ENCODE measurements at regions not wholly inside any gene's neighbourhood (a gene's known extent, or its start where the extent isn't known, plus 50 kb on each side); places are given as distances from the start of the nearest gene placed in this dataset.
"Not testable (repeated sequence)": the region's sequence is repeated elsewhere in the genome, so short reads cannot be mapped to it uniquely, and the experiment has no call there.

GRCh38 chr7:46099076-46099475, 178.0 kb upstream of the IGFBP3 start:
- Histone ChIP-seq H3K27me3 (ENCODE audit: control insufficient read depth, insufficient read depth, low read length) (no peaks in the 10 kb centered on the region), H3K36me3 (ENCODE audit: control insufficient read depth, insufficient read depth, low read length) (no peaks in the 10 kb centered on the region), H3K4me3 (ENCODE audit: low read depth, low read length) (no peak overlapping the region)
- no peak for TF ChIP-seq CTCF (IDR thresholded peaks at IDR 0.05; ENCODE audit: insufficient read depth, low read depth, low read length)
- ChIA-PET CTCF (no interaction called here), POLR2A (no interaction called here)
- DNase-seq (ENCODE audit: low read depth), result no peak

DNA sequence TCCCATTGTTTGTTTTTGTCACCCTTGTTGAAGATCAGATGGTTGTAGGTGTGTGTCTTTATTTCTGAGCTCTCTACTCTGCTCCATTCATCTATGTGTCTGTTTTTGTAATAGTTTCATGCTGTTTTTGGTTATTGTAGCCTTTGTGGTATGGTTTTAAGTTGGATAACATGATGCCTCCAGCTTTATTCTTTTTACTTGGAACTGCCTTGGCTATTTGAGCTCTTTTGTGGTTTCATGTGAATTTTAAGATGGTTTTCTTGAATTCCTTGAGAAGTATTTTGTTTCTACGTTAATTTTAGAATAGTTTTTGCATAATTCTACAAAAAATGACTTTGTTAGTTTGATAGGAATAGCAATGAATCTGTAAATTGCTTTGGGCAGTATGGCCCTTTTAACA, 170.0 kb upstream of the IGFBP3 start:
- POLR2A ChIA-PET, result no interaction called here
- no peak for DNase-seq (ENCODE audit: low read depth)
- no peak overlapping the region for H3K4me3 ChIP-seq (ENCODE audit: low read depth, low read length)
- H3K36me3 ChIP-seq (ENCODE audit: control insufficient read depth, insufficient read depth, low read length), result no peaks in the 10 kb centered on the region
- H3K27me3 ChIP-seq (ENCODE audit: control insufficient read depth, insufficient read depth, low read length), result no peaks in the 10 kb centered on the region
- no peak for TF ChIP-seq CTCF (IDR thresholded peaks at IDR 0.05; ENCODE audit: insufficient read depth, low read depth, low read length)
- CTCF ChIA-PET, result no interaction called here

- no peak for DNase-seq (ENCODE audit: low read depth)
- H3K27me3 ChIP-seq (ENCODE audit: control insufficient read depth, insufficient read depth, low read length), result no peaks in the 10 kb centered on the region
- TF ChIP-seq CTCF (IDR thresholded peaks at IDR 0.05; ENCODE audit: insufficient read depth, low read depth, low read length), result no peak
- POLR2A ChIA-PET, result no interaction called here
- no peak overlapping the region for H3K4me3 ChIP-seq (ENCODE audit: low read depth, low read length)
- H3K36me3 ChIP-seq (ENCODE audit: control insufficient read depth, insufficient read depth, low read length), result no peaks in the 10 kb centered on the region
- CTCF ChIA-PET, result interaction anchor here (1.8 kb wide), 1 partner anchor 16 kb away, joined by 3 read pairs; no protein-coding TSS in a partner anchor
These were observed 168.2 kb upstream of the IGFBP3 start for GRCh38 chr7:46089281-46089680.

- H3K27me3 ChIP-seq (ENCODE audit: control insufficient read depth, insufficient read depth, low read length); POLR2A ChIA-PET; DNase-seq (ENCODE audit: low read depth); H3K36me3 ChIP-seq (ENCODE audit: control insufficient read depth, insufficient read depth, low read length); H3K4me3 ChIP-seq (ENCODE audit: low read depth, low read length): not testable (repeated sequence)
- CTCF ChIA-PET, result interaction anchor here (1.8 kb wide), 1 partner anchor 15 kb away, joined by 3 read pairs; no protein-coding TSS in a partner anchor
These were observed 167.4 kb upstream of the IGFBP3 start for GRCh38 chr7:46088486-46088885.

DNA sequence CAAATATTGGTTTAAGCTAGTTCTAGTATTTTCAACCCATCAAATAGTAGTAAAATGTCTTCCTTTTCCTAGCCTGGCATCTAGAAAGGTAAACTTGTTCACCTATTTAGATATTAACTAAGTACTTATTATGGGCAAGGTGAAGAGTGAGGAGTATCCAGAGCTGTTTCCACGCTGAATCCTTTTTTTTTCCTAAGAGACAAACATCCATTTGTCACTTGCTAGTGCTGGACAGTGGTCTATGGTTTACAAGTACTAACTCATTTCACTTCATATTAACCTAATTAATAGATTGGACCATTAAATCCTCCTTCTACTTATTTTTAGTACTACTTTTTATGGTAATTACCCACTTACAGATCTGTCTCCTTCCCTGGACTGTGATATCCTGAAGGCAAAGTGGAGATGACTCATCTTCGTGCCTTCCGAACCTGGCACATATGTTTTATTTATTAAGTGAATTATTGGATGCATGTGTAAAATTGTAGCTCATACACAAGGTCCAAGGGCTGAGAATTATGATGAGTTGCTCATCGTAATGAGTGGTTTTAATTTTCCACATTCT, 159.6 kb upstream of the IGFBP3 start:
- DNase-seq (ENCODE audit: low read depth), result peak; percentile 41
- ChIA-PET CTCF (interaction anchor here (1.0 kb wide), 2 partner anchors 18 to 158 kb away, joined by 3 read pairs; no protein-coding TSS in a partner anchor), POLR2A (no interaction called here)
- no peak for TF ChIP-seq CTCF (IDR thresholded peaks at IDR 0.05; ENCODE audit: insufficient read depth, low read depth, low read length)
- Histone ChIP-seq H3K4me3 (ENCODE audit: low read depth, low read length) (no peak overlapping the region), H3K27me3 (ENCODE audit: control insufficient read depth, insufficient read depth, low read length) (no peaks in the 10 kb centered on the region), H3K36me3 (ENCODE audit: control insufficient read depth, insufficient read depth, low read length) (no peaks in the 10 kb centered on the region)

GRCh38 chr7:46079421-46079820, 158.3 kb upstream of the IGFBP3 start:
- ChIA-PET POLR2A (no interaction called here), CTCF (no interaction called here)
- DNase-seq (ENCODE audit: low read depth), result no peak
- no peaks in the 10 kb centered on the region for H3K36me3 ChIP-seq (ENCODE audit: control insufficient read depth, insufficient read depth, low read length)
- no peak for TF ChIP-seq CTCF (IDR thresholded peaks at IDR 0.05; ENCODE audit: insufficient read depth, low read depth, low read length)
- no peak overlapping the region for H3K4me3 ChIP-seq (ENCODE audit: low read depth, low read length)
- H3K27me3 ChIP-seq (ENCODE audit: control insufficient read depth, insufficient read depth, low read length), result no peaks in the 10 kb centered on the region
